WTC11 (cell line): ENCODE measurements at regions not wholly inside any gene's neighbourhood (a gene's known extent, or its start where the extent isn't known, plus 50 kb on each side); places are given as distances from the start of the nearest gene placed in this dataset.

Experiments
- CBFB ChIP-seq: sonication (generic); formaldehyde crosslinking; IDR thresholded peaks from 2 replicates; pipeline ENCODE4 v1.8.1; 2022; ENCODE audit warnings: mild to moderate bottlenecking, low read depth, missing genetic modification reagents
- CREM ChIP-seq: sonication (generic); formaldehyde crosslinking; IDR thresholded peaks from 2 replicates; pipeline ENCODE4 v1.8.1; 2022; ENCODE audit warnings: mild to moderate bottlenecking, missing genetic modification reagents, moderate library complexity
- FOXJ3 ChIP-seq: sonication (generic); formaldehyde crosslinking; IDR thresholded peaks from 2 replicates; pipeline ENCODE4 v1.9.0; 2021; ENCODE audit warnings: missing genetic modification reagents, mild to moderate bottlenecking, borderline replicate concordance
- GABPB1 ChIP-seq: sonication (generic); formaldehyde crosslinking; IDR thresholded peaks from 2 replicates; pipeline ENCODE4 v1.8.1; 2023; ENCODE audit warnings: mild to moderate bottlenecking, missing genetic modification reagents
- NR3C1 ChIP-seq: sonication (generic); formaldehyde crosslinking; conservative IDR thresholded peaks from 2 replicates; pipeline ENCODE4 v1.8.1; 2023; ENCODE audit warnings: low read depth, mild to moderate bottlenecking, missing genetic modification reagents
- SMAD4 ChIP-seq: sonication (generic); formaldehyde crosslinking; IDR thresholded peaks from 2 replicates; pipeline ENCODE4 v1.8.0; 2022; ENCODE audit warnings: mild to moderate bottlenecking, missing genetic modification reagents
- TEAD1 ChIP-seq: sonication (generic); formaldehyde crosslinking; IDR thresholded peaks from 2 replicates; pipeline ENCODE4 v1.8.0; 2022; ENCODE audit warnings: mild to moderate bottlenecking, missing genetic modification reagents
- ZNF416 ChIP-seq: fragments of 250-450 bp; sonication (Bioruptor Pico); IDR thresholded peaks from 2 replicates; pipeline ENCODE4 v1.9.0; 2021; ENCODE audit warnings: mild to moderate bottlenecking, inconsistent platforms
- TF ChIP-seq, protein P1 (sequence below): fragments of 200-600 bp; IDR thresholded peaks from 2 replicates; pipeline ENCODE4 v1.8.0; 2022; ENCODE audit warnings: antibody characterized with exemption
- TF ChIP-seq, protein P2 (sequence below): sonication (generic); formaldehyde crosslinking; IDR thresholded peaks from 2 replicates; pipeline ENCODE4 v1.8.0; 2022; ENCODE audit warnings: mild to moderate bottlenecking, missing genetic modification reagents
- TF ChIP-seq, protein P3 (sequence below): sonication (generic); formaldehyde crosslinking; conservative IDR thresholded peaks from 2 replicates; pipeline ENCODE4 v1.8.1; 2022; ENCODE audit warnings: mild to moderate bottlenecking, missing genetic modification reagents
- TF ChIP-seq, protein P4 (sequence below): sonication (generic); formaldehyde crosslinking; IDR thresholded peaks from 2 replicates; pipeline ENCODE4 v1.8.1; 2022; ENCODE audit warnings: missing genetic modification reagents, borderline replicate concordance
- TF ChIP-seq, protein P5 (sequence below): fragments of 250-450 bp; sonication (Bioruptor Pico); IDR thresholded peaks from 2 replicates; pipeline ENCODE4 v1.9.0; 2021; ENCODE audit warnings: mild to moderate bottlenecking

DNA sequence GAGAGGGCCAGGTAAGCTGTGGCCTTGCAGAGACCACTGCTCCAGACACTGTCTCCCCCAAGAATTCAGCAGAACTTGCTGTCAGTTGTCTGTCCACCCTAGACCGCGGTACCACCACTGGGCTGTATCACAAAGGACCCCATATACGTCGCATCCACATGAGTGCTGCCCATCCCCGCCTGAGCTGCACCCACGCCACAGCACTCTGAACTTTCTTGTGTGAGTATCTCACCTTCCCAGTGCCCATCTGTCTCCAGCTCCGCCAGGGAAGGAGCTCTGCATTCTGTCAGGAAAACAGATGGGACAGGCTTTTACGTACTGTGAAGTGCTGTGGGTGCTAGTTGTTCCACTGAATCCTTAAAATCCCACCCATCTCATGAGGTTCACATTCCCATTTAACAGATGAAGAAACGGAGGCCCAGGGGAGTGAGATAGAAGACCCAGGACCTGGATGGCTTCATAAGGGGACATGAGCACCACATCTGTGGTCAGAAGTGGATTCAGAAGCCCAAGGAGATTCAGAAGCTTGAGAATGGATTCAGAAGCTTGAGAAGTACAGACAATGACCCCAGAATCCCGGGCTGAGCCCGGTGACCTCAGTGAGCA is 102.5 kb upstream of the ZMIZ1 start:
- no peak for TF ChIP-seq GABPB1 (CRISPR knock-in tag)
- no peak for TF ChIP-seq NR3C1 (CRISPR knock-in tag)
- TF ChIP-seq CREM = no peak
- TF ChIP-seq, protein P1, sequence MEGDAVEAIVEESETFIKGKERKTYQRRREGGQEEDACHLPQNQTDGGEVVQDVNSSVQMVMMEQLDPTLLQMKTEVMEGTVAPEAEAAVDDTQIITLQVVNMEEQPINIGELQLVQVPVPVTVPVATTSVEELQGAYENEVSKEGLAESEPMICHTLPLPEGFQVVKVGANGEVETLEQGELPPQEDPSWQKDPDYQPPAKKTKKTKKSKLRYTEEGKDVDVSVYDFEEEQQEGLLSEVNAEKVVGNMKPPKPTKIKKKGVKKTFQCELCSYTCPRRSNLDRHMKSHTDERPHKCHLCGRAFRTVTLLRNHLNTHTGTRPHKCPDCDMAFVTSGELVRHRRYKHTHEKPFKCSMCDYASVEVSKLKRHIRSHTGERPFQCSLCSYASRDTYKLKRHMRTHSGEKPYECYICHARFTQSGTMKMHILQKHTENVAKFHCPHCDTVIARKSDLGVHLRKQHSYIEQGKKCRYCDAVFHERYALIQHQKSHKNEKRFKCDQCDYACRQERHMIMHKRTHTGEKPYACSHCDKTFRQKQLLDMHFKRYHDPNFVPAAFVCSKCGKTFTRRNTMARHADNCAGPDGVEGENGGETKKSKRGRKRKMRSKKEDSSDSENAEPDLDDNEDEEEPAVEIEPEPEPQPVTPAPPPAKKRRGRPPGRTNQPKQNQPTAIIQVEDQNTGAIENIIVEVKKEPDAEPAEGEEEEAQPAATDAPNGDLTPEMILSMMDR = no peak
- TF ChIP-seq, protein P2, sequence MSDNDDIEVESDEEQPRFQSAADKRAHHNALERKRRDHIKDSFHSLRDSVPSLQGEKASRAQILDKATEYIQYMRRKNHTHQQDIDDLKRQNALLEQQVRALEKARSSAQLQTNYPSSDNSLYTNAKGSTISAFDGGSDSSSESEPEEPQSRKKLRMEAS = no peak
- TF ChIP-seq ZNF416 (CRISPR knock-in tag) = no peak
- no peak for TF ChIP-seq SMAD4 (CRISPR knock-in tag)
- TF ChIP-seq, protein P3, sequence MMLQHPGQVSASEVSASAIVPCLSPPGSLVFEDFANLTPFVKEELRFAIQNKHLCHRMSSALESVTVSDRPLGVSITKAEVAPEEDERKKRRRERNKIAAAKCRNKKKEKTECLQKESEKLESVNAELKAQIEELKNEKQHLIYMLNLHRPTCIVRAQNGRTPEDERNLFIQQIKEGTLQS (CRISPR knock-in tag) = no peak
- TF ChIP-seq, protein P4, sequence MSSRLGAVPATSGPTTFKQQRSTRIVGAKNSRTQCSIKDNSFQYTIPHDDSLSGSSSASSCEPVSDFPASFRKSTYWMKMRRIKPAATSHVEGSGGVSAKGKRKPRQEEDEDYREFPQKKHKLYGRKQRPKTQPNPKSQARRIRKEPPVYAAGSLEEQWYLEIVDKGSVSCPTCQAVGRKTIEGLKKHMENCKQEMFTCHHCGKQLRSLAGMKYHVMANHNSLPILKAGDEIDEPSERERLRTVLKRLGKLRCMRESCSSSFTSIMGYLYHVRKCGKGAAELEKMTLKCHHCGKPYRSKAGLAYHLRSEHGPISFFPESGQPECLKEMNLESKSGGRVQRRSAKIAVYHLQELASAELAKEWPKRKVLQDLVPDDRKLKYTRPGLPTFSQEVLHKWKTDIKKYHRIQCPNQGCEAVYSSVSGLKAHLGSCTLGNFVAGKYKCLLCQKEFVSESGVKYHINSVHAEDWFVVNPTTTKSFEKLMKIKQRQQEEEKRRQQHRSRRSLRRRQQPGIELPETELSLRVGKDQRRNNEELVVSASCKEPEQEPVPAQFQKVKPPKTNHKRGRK (CRISPR knock-in tag) = no peak
- TF ChIP-seq FOXJ3 = no peak
- TF ChIP-seq, protein P5, sequence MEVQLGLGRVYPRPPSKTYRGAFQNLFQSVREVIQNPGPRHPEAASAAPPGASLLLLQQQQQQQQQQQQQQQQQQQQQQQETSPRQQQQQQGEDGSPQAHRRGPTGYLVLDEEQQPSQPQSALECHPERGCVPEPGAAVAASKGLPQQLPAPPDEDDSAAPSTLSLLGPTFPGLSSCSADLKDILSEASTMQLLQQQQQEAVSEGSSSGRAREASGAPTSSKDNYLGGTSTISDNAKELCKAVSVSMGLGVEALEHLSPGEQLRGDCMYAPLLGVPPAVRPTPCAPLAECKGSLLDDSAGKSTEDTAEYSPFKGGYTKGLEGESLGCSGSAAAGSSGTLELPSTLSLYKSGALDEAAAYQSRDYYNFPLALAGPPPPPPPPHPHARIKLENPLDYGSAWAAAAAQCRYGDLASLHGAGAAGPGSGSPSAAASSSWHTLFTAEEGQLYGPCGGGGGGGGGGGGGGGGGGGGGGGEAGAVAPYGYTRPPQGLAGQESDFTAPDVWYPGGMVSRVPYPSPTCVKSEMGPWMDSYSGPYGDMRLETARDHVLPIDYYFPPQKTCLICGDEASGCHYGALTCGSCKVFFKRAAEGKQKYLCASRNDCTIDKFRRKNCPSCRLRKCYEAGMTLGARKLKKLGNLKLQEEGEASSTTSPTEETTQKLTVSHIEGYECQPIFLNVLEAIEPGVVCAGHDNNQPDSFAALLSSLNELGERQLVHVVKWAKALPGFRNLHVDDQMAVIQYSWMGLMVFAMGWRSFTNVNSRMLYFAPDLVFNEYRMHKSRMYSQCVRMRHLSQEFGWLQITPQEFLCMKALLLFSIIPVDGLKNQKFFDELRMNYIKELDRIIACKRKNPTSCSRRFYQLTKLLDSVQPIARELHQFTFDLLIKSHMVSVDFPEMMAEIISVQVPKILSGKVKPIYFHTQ = no peak
- no peak for TF ChIP-seq TEAD1 (CRISPR knock-in tag)
- TF ChIP-seq CBFB (CRISPR knock-in tag) = no peak
